Heart right ventricle (tissue), 16 donors: ENCODE measurements at regions not wholly inside any gene's neighbourhood (a gene's known extent, or its start where the extent isn't known, plus 50 kb on each side); places are given as distances from the start of the nearest gene placed in this dataset.

ENCODE experiments used
- ATAC-seq, 8 donors: fragments of 200-7000 bp; cut with Tn5 transposase; one replicate each; pipeline ENCODE4 v1.9.1; 2020; ENCODE audit warnings: mild to moderate bottlenecking in 8 of 8, moderate library complexity in 8 of 8, moderate number of reproducible peaks in 1 of 8
- DNase-seq, 2 donors: peaks; one replicate each; pipeline ENCODE4 v3.0.0-alpha.2; 2020
- H3K27ac ChIP-seq, 10 donors: fragments of 200-600 bp; sonication (generic) in 2 of 10; one replicate each; pipeline versions ENCODE4 v1.5.0 to v1.8.0; 2020 to 2022; ENCODE audit warnings: mild to moderate bottlenecking in 3 of 10
- H3K27me3 ChIP-seq, 7 donors: fragments of 200-600 bp; one replicate each; pipeline ENCODE4 v1.8.0; 2021 to 2022; ENCODE audit warnings: mild to moderate bottlenecking in 2 of 7
- H3K36me3 ChIP-seq, 9 donors: fragments of 200-600 bp; sonication (generic) in 1 of 9; one replicate each; pipeline versions ENCODE4 v1.5.0 to v1.8.0; 2020 to 2022; ENCODE audit warnings: mild to moderate bottlenecking in 2 of 9
- H3K4me1 ChIP-seq, 9 donors: fragments of 200-600 bp; sonication (generic) in 1 of 9; one replicate each; pipeline versions ENCODE4 v1.5.0 to v1.8.0; 2020 to 2022; ENCODE audit warnings: mild to moderate bottlenecking in 4 of 9
- H3K4me3 ChIP-seq, 10 donors: fragments of 200-600 bp; sonication (generic) in 2 of 10; one replicate each; pipeline versions ENCODE4 v1.5.0 to v1.8.0; 2020 to 2022; ENCODE audit warnings: mild to moderate bottlenecking in 7 of 10, moderate library complexity in 2 of 10
- H3K9me3 ChIP-seq, 11 donors: fragments of 200-600 bp in 10 of 11; sonication (generic) in 2 of 11; one replicate each; pipeline versions ENCODE4 v1.5.0 to v1.8.0; 2013 to 2022; ENCODE audit warnings: mild to moderate bottlenecking in 2 of 11, control low read depth in 1 of 11, moderate library complexity in 1 of 11
- CTCF ChIP-seq, 9 donors: fragments of 200-600 bp; sonication (generic) in 2 of 9; IDR thresholded peaks; one replicate each; pipeline versions ENCODE4 v1.5.0 to v1.8.0; 2021 to 2022; ENCODE audit warnings: antibody characterized with exemption in 9 of 9, mild to moderate bottlenecking in 5 of 9, moderate library complexity in 1 of 9
- WGBS, 2 donors: extraction: QIAGEN DNeasy Blood & Tissue Kit; methylation state at CpG; one replicate each; pipeline ENCODE4 v1.1.7; 2013; ENCODE audit warnings: inconsistent platforms in 1 of 2; 5-methylcytosine and 5-hydroxymethylcytosine counted together
- intact Hi-C, 10 donors: fragments of 100-400 bp; cut with DNase I; formaldehyde crosslinking; loops; one replicate each; pipeline versions ENCODE4 v1.11.1 to v1.14.2; 2022
- donor health status: Arrhythmogenic right ventricular cardiomyopathy.
- donor health status: ischemic (EF 13 %, LVEDD 7.1; RV severe dilation, severe dysfunction).
- donor health status: healthy with polysubstance abuse.
- donor health status: DM: no; HTN: yes; CAD: no.
- donor health status: DM: no; HTN: no; CAD: no.
- donor health status: ischemic (EF 25% LVEDD 6.9; RV normal size, moderate dysfunction).
- donor health status: ischemic (EF 25% LVEDD 5.7; RV mildly dilated, moderate dysfunction).
- donor health status: healthy.
- donor health status: DM: yes; HTN: yes; CAD: no.
- donor health status: Ischemic cardiomyopathy.
- donor health status: ischemic (EF 35%, LVEDD 5.7; RV mildly dilated, moderate dysfunction).
- donor health status: nonischemic (EF 11% LVEDD 7.7; RV severe dilation, severe dysfunction).
- donor health status: DM: yes; HTN: yes; CAD: no.
- donor health status: PGD.
- donor health status: ischemic (EF 29% LVEDD 5.4; RV normal size, mild dysfunction).
- donor health status: nonischemic (EF 23%, LVEDD 6.1; RV moderate dilation, normal function).

- TF ChIP-seq CTCF (IDR thresholded peaks at IDR 0.05): no peak
- 82 to 84% methylated on average over 3 of the region's 3 CpGs for WGBS, 2 donors
- Histone ChIP-seq H3K36me3 (no peaks in the 10 kb centered on the region), H3K4me1 (peaks cover 0 to 10% (median 0%) of the 10 kb centered on the region in 9 donors), H3K27ac (no peak overlapping the region), H3K27me3 (no peaks in the 10 kb centered on the region), H3K9me3 (peaks cover 0 to 17% (median 14%) of the 10 kb centered on the region in 11 donors), H3K4me3 (no peak overlapping the region)
- no peak for ATAC-seq
- intact Hi-C loops: no loop called here
- DNase-seq: no peak
Observed at GRCh38 chr15:95175914-95176658, 944.7 kb downstream of the MCTP2 start.

- Histone ChIP-seq H3K27ac (no peak overlapping the region), H3K36me3 (no peaks in the 10 kb centered on the region), H3K4me3 (no peak overlapping the region), H3K27me3 (no peaks in the 10 kb centered on the region), H3K9me3 (peaks cover 0 to 26% (median 14%) of the 10 kb centered on the region in 11 donors), H3K4me1 (peaks cover 0 to 10% (median 0%) of the 10 kb centered on the region in 9 donors)
- peak in 1 of 9 donors; percentile 10 for TF ChIP-seq CTCF (IDR thresholded peaks at IDR 0.05)
- WGBS, 2 donors: 80 to 87% methylated on average over 6 of the region's 6 CpGs
- ATAC-seq (no peak), DNase-seq (no peak)
- intact Hi-C loops: no loop called here
Observed at GRCh38 chr15:95176794-95177577, 945.6 kb downstream of the MCTP2 start.

GRCh38 chr15:95180530-95180929 is 949.2 kb downstream of the MCTP2 start:
- Histone ChIP-seq H3K4me3 (no peak overlapping the region), H3K36me3 (no peaks in the 10 kb centered on the region), H3K4me1 (no peaks in the 10 kb centered on the region), H3K9me3 (peaks cover 0 to 26% (median 14%) of the 10 kb centered on the region in 11 donors), H3K27ac (no peak overlapping the region), H3K27me3 (no peaks in the 10 kb centered on the region)
- intact Hi-C loops: no loop called here
- DNase-seq (no peak), ATAC-seq (no peak)
- no peak for TF ChIP-seq CTCF (IDR thresholded peaks at IDR 0.05)

- 82 to 89% methylated on average over 1 of the region's 1 CpG for WGBS, 2 donors
- no peak for TF ChIP-seq CTCF (IDR thresholded peaks at IDR 0.05)
- DNase-seq (no peak), ATAC-seq (no peak)
- Histone ChIP-seq H3K27me3 (no peaks in the 10 kb centered on the region), H3K36me3 (no peaks in the 10 kb centered on the region), H3K4me1 (no peaks in the 10 kb centered on the region), H3K27ac (no peak overlapping the region), H3K9me3 (peaks cover 0 to 26% (median 14%) of the 10 kb centered on the region in 11 donors), H3K4me3 (no peak overlapping the region)
- intact Hi-C loops: no loop called here
Observed at GRCh38 chr15:95182091-95182490, 950.7 kb downstream of the MCTP2 start.
